ENCODE measurements at regions not wholly inside any gene's neighbourhood (a gene's known extent, or its start where the extent isn't known, plus 50 kb on each side); places are given as distances from the start of the nearest gene placed in this dataset.

DNA sequence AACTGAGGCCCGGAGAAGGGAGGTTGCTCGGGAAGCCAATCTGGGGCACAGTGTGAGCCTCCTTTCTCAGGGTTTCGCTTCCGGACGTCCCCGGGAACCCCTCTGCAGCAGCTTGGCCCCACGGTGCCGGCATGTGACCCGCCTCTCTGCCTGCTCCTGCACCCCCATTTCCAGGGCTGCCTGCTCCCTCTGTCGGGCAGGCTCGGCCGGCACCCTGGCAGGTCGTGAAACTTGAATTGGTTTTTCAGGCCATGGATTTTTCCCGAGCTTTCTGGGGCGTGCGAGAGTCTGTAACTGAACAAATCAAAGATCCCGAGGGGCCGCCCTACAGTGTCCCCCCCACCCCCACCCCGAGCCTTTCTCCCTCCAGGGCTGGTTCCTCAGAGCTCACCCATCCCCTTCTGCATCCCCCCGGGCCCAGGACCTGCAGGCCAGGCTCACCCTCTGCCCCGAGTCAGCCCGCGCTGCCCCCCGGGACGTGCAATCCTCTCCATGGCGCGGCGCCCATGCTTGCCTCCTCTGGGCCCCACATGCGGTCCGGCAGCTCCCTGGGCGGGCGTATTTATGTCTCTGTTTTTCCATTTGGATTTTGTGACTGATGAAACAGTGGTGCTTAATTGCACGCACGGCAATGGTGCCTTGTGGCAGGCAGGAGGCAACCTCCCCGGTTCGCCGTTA lies 58.1 kb downstream of the UNCX start:
- TF ChIP-seq, protein P1, sequence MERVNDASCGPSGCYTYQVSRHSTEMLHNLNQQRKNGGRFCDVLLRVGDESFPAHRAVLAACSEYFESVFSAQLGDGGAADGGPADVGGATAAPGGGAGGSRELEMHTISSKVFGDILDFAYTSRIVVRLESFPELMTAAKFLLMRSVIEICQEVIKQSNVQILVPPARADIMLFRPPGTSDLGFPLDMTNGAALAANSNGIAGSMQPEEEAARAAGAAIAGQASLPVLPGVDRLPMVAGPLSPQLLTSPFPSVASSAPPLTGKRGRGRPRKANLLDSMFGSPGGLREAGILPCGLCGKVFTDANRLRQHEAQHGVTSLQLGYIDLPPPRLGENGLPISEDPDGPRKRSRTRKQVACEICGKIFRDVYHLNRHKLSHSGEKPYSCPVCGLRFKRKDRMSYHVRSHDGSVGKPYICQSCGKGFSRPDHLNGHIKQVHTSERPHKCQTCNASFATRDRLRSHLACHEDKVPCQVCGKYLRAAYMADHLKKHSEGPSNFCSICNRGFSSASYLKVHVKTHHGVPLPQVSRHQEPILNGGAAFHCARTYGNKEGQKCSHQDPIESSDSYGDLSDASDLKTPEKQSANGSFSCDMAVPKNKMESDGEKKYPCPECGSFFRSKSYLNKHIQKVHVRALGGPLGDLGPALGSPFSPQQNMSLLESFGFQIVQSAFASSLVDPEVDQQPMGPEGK (CRISPR knock-in tag; IDR thresholded peaks at IDR 0.05; ENCODE audit: borderline replicate concordance) = no peak
- no peak for TF ChIP-seq CSDC2 (CRISPR knock-in tag; IDR thresholded peaks at IDR 0.05)
- TF ChIP-seq ZNF565 (CRISPR knock-in tag; conservative IDR thresholded peaks at IDR 0.05; ENCODE audit: low read depth) = no peak

Measured in SK-N-SH treated with all-trans-retinoic acid at 6 μM for 48 hours (cell line).